Adrenal gland (tissue), 5 donors: ENCODE measurements at regions not wholly inside any gene's neighbourhood (a gene's known extent, or its start where the extent isn't known, plus 50 kb on each side); places are given as distances from the start of the nearest gene placed in this dataset.

Source experiments
- POLR2A ChIP-seq, 2 donors: fragments of 450-650 bp; IDR thresholded peaks; one replicate each; pipeline ENCODE4 v1.6.1; 2017; ENCODE audit warnings: antibody characterized with exemption in 2 of 2, mild to moderate bottlenecking in 2 of 2, moderate library complexity in 1 of 2
- TF ChIP-seq, protein P1 (sequence below), 6 experiments: fragments of 450-650 bp in 4 of 6; fragments of 200-600 bp in 2 of 6; sonication (generic) in 1 of 6; IDR thresholded peaks; 1 replicate in 5 of 6; 2 replicates in 1 of 6; pipeline versions ENCODE4 v1.5.1 to v1.8.0; 2016 to 2021; ENCODE audit warnings: antibody characterized with exemption in 6 of 6, mild to moderate bottlenecking in 2 of 6, moderate library complexity in 1 of 6
- donor health status: DM: no; HTN: no; CAD: no.

DNA sequence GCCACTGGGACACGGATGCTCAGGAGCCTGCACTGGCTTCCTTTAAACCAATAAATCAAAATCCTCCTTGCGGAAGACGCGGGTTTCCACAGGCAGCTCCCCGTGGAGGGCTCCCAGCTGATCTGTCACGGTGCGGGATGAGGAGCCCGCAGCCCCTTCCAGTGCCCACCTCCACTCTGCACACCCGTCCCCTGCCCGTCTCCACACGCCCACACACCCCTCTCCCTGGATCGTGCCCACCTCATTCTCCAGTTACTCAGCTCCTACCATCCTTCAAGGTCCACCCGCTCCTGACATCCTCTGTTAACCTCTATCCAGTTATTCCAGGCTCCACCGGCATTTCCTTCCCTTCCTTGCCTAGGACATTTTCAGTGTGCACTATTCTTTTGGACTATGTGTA, 895.9 kb downstream of the TRIML1 start:
- TF ChIP-seq, protein P1, sequence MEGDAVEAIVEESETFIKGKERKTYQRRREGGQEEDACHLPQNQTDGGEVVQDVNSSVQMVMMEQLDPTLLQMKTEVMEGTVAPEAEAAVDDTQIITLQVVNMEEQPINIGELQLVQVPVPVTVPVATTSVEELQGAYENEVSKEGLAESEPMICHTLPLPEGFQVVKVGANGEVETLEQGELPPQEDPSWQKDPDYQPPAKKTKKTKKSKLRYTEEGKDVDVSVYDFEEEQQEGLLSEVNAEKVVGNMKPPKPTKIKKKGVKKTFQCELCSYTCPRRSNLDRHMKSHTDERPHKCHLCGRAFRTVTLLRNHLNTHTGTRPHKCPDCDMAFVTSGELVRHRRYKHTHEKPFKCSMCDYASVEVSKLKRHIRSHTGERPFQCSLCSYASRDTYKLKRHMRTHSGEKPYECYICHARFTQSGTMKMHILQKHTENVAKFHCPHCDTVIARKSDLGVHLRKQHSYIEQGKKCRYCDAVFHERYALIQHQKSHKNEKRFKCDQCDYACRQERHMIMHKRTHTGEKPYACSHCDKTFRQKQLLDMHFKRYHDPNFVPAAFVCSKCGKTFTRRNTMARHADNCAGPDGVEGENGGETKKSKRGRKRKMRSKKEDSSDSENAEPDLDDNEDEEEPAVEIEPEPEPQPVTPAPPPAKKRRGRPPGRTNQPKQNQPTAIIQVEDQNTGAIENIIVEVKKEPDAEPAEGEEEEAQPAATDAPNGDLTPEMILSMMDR (IDR thresholded peaks at IDR 0.05), result no peak
- no peak for TF ChIP-seq POLR2A (IDR thresholded peaks at IDR 0.05)
